SK-MEL-5 (cell line): ENCODE measurements at regions not wholly inside any gene's neighbourhood (a gene's known extent, or its start where the extent isn't known, plus 50 kb on each side); places are given as distances from the start of the nearest gene placed in this dataset.
A peak's percentile ranks its signal among the peaks of the same experiment; 100 is the strongest.
"Not testable (repeated sequence)": the region's sequence is repeated elsewhere in the genome, so short reads cannot be mapped to it uniquely, and the experiment has no call there.

Experiments
- DNase-seq: peaks from one replicate; pipeline ENCODE4 v3.0.0-alpha.2; 2016; ENCODE audit warnings: low read depth, low spot score
- in situ Hi-C: cut with HindIII; loops from 2 replicates; pipeline ENCODE4 v1.10.0; 2016; ENCODE audit warnings: low sequenced_read_pairs, high pct_unique_total_duplicates, low pct_unique_long_range_greater_than_20kb

DNA sequence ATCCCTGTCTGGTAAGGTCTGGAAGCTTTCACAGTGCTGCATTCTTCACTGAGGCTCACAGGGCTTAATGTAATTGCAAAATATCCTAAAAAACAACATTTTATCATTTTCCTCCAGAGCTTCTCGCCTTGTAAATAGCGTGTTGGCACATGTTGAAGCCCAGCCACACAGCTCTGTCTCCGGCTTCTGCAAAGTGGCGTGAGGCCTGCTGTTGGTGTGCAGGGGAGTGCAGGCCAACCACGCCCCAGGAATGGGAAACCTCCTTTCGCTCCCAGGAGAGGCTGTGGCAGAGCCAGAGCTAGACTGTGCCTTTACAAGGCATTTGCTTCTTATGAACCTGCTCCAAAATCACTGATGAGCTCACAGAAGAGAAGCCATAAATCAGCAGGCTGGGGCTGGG is 248.2 kb upstream of the MAF start:
- no peak for DNase-seq

GRCh38 chr16:79847569-79847968 is 247.0 kb upstream of the MAF start:
- in situ Hi-C loops: no loop called here

More for the DNA sequence above, 248.2 kb upstream of the MAF start:
- in situ Hi-C loops: no loop called here

GRCh38 chr16:79847101-79847500 is 246.6 kb upstream of the MAF start:
- in situ Hi-C loops: no loop called here
- no peak for DNase-seq

More at GRCh38 chr16:79847569-79847968, 247.0 kb upstream of the MAF start:
- DNase-seq: no peak

DNA sequence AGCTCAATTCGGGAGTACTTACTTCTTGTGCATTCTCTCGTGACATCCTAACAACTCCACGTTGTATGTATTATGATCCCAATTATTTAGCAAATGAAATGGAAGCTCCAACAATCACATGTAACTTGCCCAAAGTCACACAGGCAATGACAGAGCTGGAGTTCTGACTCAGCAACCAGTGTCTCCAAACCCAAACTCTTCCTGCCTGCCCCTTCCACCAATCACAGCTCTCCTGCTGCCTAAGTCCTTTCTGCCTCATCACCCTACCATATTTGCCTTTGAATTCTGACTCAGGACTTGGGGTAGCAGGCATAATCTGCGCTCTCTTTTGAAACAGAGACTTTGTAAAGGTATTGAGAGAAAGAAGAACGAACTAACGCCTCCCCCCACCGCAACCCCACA is 245.2 kb upstream of the MAF start:
- in situ Hi-C loops: no loop called here
- DNase-seq: no peak

DNA sequence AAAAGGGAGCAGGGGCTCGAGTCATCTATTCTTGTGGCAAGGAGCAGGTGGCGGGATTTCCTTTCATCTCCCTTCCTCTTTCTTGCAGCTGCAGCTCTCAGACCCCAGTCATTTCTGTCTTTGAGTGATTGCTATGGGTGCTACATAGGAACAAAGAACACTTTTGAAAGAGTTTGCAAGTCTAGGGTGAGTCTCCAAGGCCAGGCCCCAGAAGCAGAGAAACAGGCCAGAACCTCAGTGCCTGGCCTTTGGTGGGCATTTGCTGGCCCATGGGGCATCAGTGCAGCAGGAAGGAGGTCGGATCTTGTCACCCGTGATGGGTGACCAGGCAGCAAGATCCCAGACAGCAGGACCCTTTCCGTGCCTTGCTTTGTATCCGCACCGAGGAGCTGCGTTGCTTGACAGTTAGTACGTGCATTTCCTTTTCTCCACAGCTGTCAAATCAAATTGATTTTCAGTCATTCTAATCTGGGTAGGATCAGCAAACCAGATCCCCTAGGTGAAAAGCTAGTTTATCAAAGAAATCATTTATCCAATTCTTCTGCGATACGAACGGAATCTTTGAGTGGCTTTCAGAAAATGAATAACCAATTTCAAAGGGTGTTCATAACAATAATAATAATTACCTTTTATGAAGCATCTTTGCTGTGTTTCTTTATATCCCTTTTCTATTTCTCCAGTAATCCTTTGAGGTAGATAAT is 244.6 kb upstream of the MAF start:
- no peak for DNase-seq
- in situ Hi-C loops: no loop called here

DNA sequence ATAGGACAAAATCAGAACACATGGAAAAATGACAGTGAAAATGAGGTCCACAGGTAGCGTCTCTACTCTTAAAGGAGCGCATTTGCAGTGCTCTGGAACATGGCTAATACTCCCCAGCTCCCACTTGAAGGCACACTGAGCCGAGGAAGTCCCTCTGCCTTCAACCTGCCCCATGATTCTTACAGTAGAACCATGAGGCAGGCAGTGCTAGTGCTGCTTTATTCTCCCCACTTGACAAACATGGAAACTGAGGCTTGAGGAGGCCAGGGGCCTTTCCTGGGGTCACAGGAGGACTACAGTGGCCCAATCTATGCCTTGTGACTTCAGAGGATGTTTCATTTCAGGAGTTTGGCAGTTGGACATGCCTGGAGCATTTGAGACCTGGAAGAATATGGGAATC is 244.1 kb upstream of the MAF start:
- in situ Hi-C loops: no loop called here
- DNase-seq: no peak

- in situ Hi-C loops: no loop called here
- DNase-seq: no peak
These were observed 243.1 kb upstream of the MAF start for GRCh38 chr16:79843631-79844043.

DNA sequence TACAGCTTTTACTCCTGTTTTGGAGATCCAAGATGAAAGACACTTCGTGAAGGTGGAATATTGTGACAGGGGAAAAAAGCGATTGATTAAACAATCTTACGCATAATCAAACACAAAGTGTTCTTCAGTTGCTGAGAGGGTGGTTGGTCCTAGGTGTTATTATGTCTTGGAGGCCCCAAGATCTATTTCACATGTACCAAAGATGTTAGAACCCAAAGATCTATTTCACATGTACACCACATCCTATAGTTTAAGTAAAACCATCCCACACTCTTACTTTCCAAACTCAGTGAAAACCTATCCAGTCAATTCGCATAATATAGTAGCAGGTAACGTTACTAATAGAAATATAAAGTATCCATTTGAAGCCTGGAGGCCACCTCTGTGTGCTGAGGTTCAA is 242.6 kb upstream of the MAF start:
- DNase-seq: no peak
- in situ Hi-C loops: no loop called here

- in situ Hi-C loops: no loop called here
- no peak for DNase-seq
These were observed 241.7 kb upstream of the MAF start for GRCh38 chr16:79842197-79842596.

GRCh38 chr16:79839466-79840341 is 239.2 kb upstream of the MAF start:
- DNase-seq: no peak
- in situ Hi-C loops: no loop called here

GRCh38 chr16:79838496-79839259 is 238.1 kb upstream of the MAF start:
- peak; percentile 44 for DNase-seq
- in situ Hi-C loops: no loop called here

DNA sequence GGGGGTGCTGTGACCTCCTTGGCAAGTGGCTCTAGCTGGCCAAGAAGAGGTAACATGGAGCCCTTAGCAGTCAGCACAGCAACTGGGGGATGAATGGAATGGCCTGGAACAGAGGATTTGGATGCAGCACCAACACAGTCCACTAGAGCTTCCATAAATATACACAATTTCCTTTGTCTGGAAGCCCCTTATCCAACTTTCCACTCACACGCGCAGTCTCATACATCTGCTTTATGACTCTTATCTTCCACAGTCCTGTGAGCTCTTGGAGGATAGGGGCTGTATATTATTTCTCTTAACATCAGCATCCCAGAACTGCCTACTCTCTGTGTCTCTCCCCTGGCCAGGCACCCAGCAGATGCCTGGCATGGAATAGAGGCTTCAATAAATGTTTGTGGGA is 235.6 kb upstream of the MAF start:
- in situ Hi-C loops: no loop called here

DNA sequence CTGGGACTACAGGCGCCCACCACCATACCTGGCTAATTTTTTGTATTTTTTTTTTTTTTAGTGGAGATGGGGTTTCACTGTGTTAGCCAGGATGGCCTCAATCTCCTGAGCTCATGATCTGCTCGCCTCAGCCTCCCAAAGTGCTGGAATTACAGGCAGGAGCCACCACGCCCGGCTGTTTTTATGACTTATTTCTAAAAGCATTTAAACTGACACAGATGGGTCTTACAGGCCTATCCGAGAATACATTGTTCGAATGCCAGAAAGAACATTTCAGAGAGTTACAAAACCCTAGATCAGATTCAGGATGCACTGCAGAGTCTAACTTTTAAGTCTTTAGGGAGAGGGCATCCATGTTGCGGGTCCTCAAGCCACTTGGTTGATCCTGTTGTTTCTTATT is 234.7 kb upstream of the MAF start:
- in situ Hi-C loops: no loop called here
- no peak for DNase-seq

More for the DNA sequence above, 235.6 kb upstream of the MAF start:
- DNase-seq: no peak

- in situ Hi-C loops: no loop called here
- DNase-seq: no peak
These were observed 234.2 kb upstream of the MAF start for GRCh38 chr16:79834720-79835119.

GRCh38 chr16:79834003-79834402 is 233.5 kb upstream of the MAF start:
- DNase-seq, in situ Hi-C loops: not testable (repeated sequence)

DNA sequence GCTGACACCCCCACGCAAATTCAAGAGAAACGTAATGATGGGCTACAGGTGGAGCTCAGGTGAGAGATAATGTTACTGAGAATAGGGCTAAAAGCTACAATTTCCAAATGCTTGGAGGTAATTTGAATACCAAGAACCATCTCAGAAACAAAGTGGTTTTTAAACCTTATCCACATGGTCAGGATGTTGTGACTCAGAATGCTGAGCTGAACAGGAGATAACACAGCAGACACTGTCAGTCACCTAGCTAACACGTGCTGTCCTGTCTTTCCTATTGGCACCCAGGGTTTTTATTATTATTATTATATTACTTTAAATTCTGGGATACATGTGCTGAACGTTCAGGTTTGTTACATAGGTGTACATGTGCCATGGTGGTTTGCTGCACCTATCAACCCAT is 233.0 kb upstream of the MAF start:
- no peak for DNase-seq
- in situ Hi-C loops: no loop called here

DNA sequence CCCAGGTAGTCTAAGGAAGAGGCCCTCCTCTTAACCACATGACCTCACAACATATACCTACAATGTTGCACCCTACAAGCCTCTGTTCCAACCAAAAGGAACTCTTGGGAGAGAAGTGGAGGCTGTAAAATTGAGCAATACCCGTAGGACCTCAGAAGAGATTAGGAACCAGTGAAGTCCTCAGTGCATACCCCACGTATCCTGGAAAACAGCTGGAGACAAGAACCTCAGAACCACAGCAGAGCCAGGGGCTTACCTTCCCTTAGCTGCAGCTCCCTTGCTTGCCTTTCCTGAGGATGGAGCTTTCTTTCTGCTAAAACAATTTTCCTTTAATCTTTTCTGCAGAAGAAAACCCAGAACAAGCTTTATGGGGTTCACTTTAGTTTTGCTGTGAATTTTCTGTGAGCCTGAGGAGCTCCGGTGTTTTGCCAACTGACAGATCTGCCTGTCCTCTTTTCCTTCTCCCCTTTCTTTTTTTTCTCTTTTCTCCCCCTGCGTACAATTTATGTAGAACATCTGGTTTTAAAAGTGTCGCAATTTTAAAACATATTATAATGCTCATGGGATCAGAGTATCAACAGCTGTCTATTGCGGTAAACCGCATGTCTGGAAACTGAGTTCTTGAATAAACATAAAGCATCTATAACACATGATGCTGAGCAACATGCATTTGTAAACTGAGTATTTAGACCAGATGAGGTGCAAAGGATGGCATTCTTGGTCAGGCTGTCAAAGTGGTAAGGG is 226.4 kb upstream of the MAF start:
- no peak for DNase-seq
- in situ Hi-C loops: no loop called here

DNA sequence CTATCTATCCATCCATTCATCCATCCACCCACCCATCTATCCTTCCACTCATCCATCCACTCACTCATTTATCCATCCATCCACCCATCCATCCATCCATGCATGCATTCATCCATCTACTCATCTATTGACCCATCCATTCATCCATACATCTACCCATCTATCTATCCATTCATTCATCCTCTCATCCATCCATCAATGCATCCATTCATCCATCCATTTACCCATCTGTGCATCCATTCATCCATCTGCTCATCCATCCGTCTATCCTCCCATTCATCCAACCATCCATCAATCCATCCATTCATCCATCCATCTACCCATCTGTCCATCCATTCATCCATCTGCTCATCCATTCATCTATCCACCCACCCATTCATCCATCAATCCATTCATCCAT is 224.5 kb upstream of the MAF start:
- in situ Hi-C loops: no loop called here
- no peak for DNase-seq
